ENCODE measurements at regions not wholly inside any gene's neighbourhood (a gene's known extent, or its start where the extent isn't known, plus 50 kb on each side); places are given as distances from the start of the nearest gene placed in this dataset.

- no peak for TF ChIP-seq POLR2AphosphoS5 (IDR thresholded peaks at IDR 0.05; ENCODE audit: low read depth)
- TF ChIP-seq, protein P1, sequence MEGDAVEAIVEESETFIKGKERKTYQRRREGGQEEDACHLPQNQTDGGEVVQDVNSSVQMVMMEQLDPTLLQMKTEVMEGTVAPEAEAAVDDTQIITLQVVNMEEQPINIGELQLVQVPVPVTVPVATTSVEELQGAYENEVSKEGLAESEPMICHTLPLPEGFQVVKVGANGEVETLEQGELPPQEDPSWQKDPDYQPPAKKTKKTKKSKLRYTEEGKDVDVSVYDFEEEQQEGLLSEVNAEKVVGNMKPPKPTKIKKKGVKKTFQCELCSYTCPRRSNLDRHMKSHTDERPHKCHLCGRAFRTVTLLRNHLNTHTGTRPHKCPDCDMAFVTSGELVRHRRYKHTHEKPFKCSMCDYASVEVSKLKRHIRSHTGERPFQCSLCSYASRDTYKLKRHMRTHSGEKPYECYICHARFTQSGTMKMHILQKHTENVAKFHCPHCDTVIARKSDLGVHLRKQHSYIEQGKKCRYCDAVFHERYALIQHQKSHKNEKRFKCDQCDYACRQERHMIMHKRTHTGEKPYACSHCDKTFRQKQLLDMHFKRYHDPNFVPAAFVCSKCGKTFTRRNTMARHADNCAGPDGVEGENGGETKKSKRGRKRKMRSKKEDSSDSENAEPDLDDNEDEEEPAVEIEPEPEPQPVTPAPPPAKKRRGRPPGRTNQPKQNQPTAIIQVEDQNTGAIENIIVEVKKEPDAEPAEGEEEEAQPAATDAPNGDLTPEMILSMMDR (IDR thresholded peaks at IDR 0.05; ENCODE audit: insufficient read depth, low read length) = no peak
- no peak for TF ChIP-seq GABPA (IDR thresholded peaks at IDR 0.05; ENCODE audit: low read depth)
- TF ChIP-seq, protein P2, sequence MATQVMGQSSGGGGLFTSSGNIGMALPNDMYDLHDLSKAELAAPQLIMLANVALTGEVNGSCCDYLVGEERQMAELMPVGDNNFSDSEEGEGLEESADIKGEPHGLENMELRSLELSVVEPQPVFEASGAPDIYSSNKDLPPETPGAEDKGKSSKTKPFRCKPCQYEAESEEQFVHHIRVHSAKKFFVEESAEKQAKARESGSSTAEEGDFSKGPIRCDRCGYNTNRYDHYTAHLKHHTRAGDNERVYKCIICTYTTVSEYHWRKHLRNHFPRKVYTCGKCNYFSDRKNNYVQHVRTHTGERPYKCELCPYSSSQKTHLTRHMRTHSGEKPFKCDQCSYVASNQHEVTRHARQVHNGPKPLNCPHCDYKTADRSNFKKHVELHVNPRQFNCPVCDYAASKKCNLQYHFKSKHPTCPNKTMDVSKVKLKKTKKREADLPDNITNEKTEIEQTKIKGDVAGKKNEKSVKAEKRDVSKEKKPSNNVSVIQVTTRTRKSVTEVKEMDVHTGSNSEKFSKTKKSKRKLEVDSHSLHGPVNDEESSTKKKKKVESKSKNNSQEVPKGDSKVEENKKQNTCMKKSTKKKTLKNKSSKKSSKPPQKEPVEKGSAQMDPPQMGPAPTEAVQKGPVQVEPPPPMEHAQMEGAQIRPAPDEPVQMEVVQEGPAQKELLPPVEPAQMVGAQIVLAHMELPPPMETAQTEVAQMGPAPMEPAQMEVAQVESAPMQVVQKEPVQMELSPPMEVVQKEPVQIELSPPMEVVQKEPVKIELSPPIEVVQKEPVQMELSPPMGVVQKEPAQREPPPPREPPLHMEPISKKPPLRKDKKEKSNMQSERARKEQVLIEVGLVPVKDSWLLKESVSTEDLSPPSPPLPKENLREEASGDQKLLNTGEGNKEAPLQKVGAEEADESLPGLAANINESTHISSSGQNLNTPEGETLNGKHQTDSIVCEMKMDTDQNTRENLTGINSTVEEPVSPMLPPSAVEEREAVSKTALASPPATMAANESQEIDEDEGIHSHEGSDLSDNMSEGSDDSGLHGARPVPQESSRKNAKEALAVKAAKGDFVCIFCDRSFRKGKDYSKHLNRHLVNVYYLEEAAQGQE (IDR thresholded peaks at IDR 0.05; ENCODE audit: insufficient replicate concordance, low read depth) = no peak
- no peak for TF ChIP-seq SPI1 (IDR thresholded peaks at IDR 0.05; ENCODE audit: borderline replicate concordance, low read depth)
These were observed 61.8 kb upstream of the TMEM132C start for GRCh38 chr12:128205145-128205544.

Data from HL-60 (cell line).